Spleen (tissue), 7 donors: ENCODE measurements at regions not wholly inside any gene's neighbourhood (a gene's known extent, or its start where the extent isn't known, plus 50 kb on each side); places are given as distances from the start of the nearest gene placed in this dataset.

ENCODE experiments used
- CTCF ChIP-seq, 11 experiments: fragments of 200-600 bp in 7 of 11; fragments of 450-650 bp in 4 of 11; sonication (generic) in 4 of 11; IDR thresholded peaks in 8 of 11; conservative IDR thresholded peaks in 3 of 11; 1 replicate in 7 of 11; 2 replicates in 4 of 11; pipeline versions ENCODE4 v1.4.0 to v1.8.0; 2016 to 2021; ENCODE audit warnings: antibody characterized with exemption in 11 of 11, inconsistent platforms in 4 of 11, mild to moderate bottlenecking in 1 of 11
- POLR2A ChIP-seq, 3 donors: fragments of 450-650 bp; IDR thresholded peaks; one replicate each; pipeline ENCODE4 v1.5.1; 2017; ENCODE audit warnings: antibody characterized with exemption in 3 of 3, mild to moderate bottlenecking in 1 of 3
- POLR2AphosphoS5 ChIP-seq, 3 donors: sonication (generic); formaldehyde crosslinking; IDR thresholded peaks; one replicate each; pipeline ENCODE4 v1.5.1; 2017; ENCODE audit warnings: antibody characterized with exemption in 3 of 3
- donor health status: DM: no; HTN: no; CAD: no; lungs with moderate emphysema.
- donor health status: DM: no; HTN: no; CAD: no.
- donor health status: DM: no; HTN: no; CAD: no.

GRCh38 chr18:34495506-34495905 lies 214.6 kb upstream of the DTNA start:
- TF ChIP-seq CTCF (IDR thresholded peaks at IDR 0.05 in 8 of 11, conservative IDR thresholded peaks at IDR 0.05 in 3 of 11) = no peak
- TF ChIP-seq POLR2A (IDR thresholded peaks at IDR 0.05) = no peak
- TF ChIP-seq POLR2AphosphoS5 (IDR thresholded peaks at IDR 0.05) = no peak
